B cell (primary cell): ENCODE measurements at regions not wholly inside any gene's neighbourhood (a gene's known extent, or its start where the extent isn't known, plus 50 kb on each side); places are given as distances from the start of the nearest gene placed in this dataset.

Experiments
- ATAC-seq: fragments of 200-7000 bp; cut with Tn5 transposase; one replicate; pipeline ENCODE4 v1.10.0; 2021; ENCODE audit warnings: low read depth, mild to moderate bottlenecking, moderate number of reproducible peaks, moderate library complexity
- CTCF ChIA-PET: fragments of 350-600 bp; sonication (Branson Sonifier 250); formaldehyde crosslinking; loops from one replicate; lab custom pipeline; 2021; ENCODE audit warnings: antibody characterized with exemption, inconsistent platforms; lab: Charles Lee
- POLR2A ChIA-PET: fragments of 350-600 bp; sonication (Branson Sonifier 250); formaldehyde crosslinking; loops from one replicate; lab custom pipeline; 2021; ENCODE audit warnings: antibody characterized with exemption; lab: Charles Lee
- DNase-seq: peaks from one replicate; pipeline ENCODE4 v3.0.0; 2013
- H2AFZ ChIP-seq: 2 replicates; pipeline ENCODE4 v1.6.1; 2012; ENCODE audit warnings: mild to moderate bottlenecking, low read depth, low read length; ENCODE audit not compliant: insufficient read depth, poor library complexity, severe bottlenecking
- H3K27ac ChIP-seq, 2 donors: 1 replicate in 1 of 2; 2 replicates in 1 of 2; pipeline ENCODE4 v1.5.1; 2012 to 2013; ENCODE audit warnings: low read length in 2 of 2, mild to moderate bottlenecking in 2 of 2, moderate library complexity in 1 of 2
- H3K27me3 ChIP-seq, 4 experiments: fragments of 200-600 bp in 1 of 4; sonication (generic) in 1 of 4; replicated peaks in 1 of 4; 1 replicate in 2 of 4; 2 replicates in 2 of 4; pipeline versions ENCODE4 v1.6.1 to v1.7.0; 2013 to 2016; ENCODE audit warnings: low read length in 3 of 4, mild to moderate bottlenecking in 2 of 4, mixed read lengths in 1 of 4, moderate library complexity in 1 of 4; ENCODE audit not compliant: insufficient read depth in 4 of 4, control insufficient read depth in 3 of 4; ENCODE audit errors: control extremely low read depth in 1 of 4
- H3K36me3 ChIP-seq, 2 experiments: replicated peaks in 1 of 2; 1 replicate in 1 of 2; 2 replicates in 1 of 2; pipeline versions ENCODE4 v1.6.1 to v1.7.1; 2013; ENCODE audit warnings: low read length in 1 of 2; ENCODE audit not compliant: insufficient read depth in 2 of 2, control insufficient read depth in 1 of 2; ENCODE audit errors: control extremely low read depth in 1 of 2, extremely low read depth in 1 of 2
- H3K4me1 ChIP-seq, 2 donors: fragments of 200-600 bp in 1 of 2; sonication (generic) in 1 of 2; 1 replicate in 1 of 2; 2 replicates in 1 of 2; pipeline versions ENCODE4 v1.5.1 to v1.6.1; 2013 to 2017; ENCODE audit warnings: low read length in 2 of 2; ENCODE audit not compliant: control insufficient read depth in 2 of 2, insufficient read depth in 2 of 2
- H3K4me2 ChIP-seq: replicated peaks from 2 replicates; pipeline ENCODE3; 2012; ENCODE audit warnings: mild to moderate bottlenecking, low read depth, low read length; ENCODE audit not compliant: poor library complexity, severe bottlenecking
- H3K4me3 ChIP-seq, 5 experiments: fragments of 200-600 bp in 1 of 5; sonication (generic) in 1 of 5; 1 replicate in 3 of 5; 2 replicates in 2 of 5; pipeline versions ENCODE4 v1.5.1 to v1.7.0; 2011 to 2016; ENCODE audit warnings: low read length in 4 of 5, mild to moderate bottlenecking in 4 of 5, low read depth in 2 of 5, control low read depth in 1 of 5, moderate library complexity in 1 of 5; ENCODE audit not compliant: insufficient read depth in 1 of 5; ENCODE audit errors: control extremely low read depth in 1 of 5, extremely low read depth in 1 of 5
- H3K79me2 ChIP-seq: fragments of 200-600 bp; sonication (generic); one replicate; pipeline ENCODE4 v1.6.0; 2016; ENCODE audit warnings: low read length; ENCODE audit not compliant: control insufficient read depth, insufficient read depth
- H3K9ac ChIP-seq: fragments of 200-600 bp; sonication (generic); 2 replicates; pipeline ENCODE4 v1.6.1; 2017; ENCODE audit warnings: mild to moderate bottlenecking, low read length, moderate library complexity
- H3K9me3 ChIP-seq, 3 donors: one replicate each; pipeline versions ENCODE4 v1.6.1 to v1.7.1; 2013; ENCODE audit warnings: low read length in 2 of 3; ENCODE audit not compliant: control insufficient read depth in 2 of 3, insufficient read depth in 1 of 3; ENCODE audit errors: control extremely low read depth in 1 of 3
- H4K20me1 ChIP-seq: 2 replicates; pipeline ENCODE4 v1.6.0; 2012; ENCODE audit warnings: mild to moderate bottlenecking, low read length; ENCODE audit not compliant: insufficient read depth, control insufficient read depth, poor library complexity, severe bottlenecking
- H3K27ac Mint-ChIP-seq: one replicate; pipeline ENCODE4 v1.8.0; 2021; ENCODE audit warnings: mixed read lengths
- H3K27me3 Mint-ChIP-seq: one replicate; pipeline ENCODE4 v1.8.0; 2021; ENCODE audit warnings: mixed read lengths
- H3K4me1 Mint-ChIP-seq: one replicate; pipeline ENCODE4 v1.8.0; 2021; ENCODE audit warnings: mixed read lengths
- H3K4me3 Mint-ChIP-seq: one replicate; pipeline ENCODE4 v1.8.0; 2021; ENCODE audit warnings: mixed read lengths
- H3K9me3 Mint-ChIP-seq: one replicate; pipeline ENCODE4 v1.8.0; 2022; ENCODE audit warnings: mixed read lengths; ENCODE audit not compliant: insufficient read depth
- EZH2 ChIP-seq: IDR thresholded peaks from 2 replicates; pipeline ENCODE4 v1.6.1; 2012; ENCODE audit warnings: borderline replicate concordance, low read depth, mild to moderate bottlenecking, moderate library complexity, low read length; ENCODE audit not compliant: insufficient read depth, poor library complexity, severe bottlenecking
- WGBS: methylation state at CpG from one replicate; pipeline ENCODE4 v1.1.5; 2013; ENCODE audit warnings: missing lambda C conversion rate; ENCODE audit not compliant: insufficient coverage; 5-methylcytosine and 5-hydroxymethylcytosine counted together
- intact Hi-C: fragments of 100-400 bp; cut with micrococcal nuclease; formaldehyde crosslinking; loops from one replicate; pipeline ENCODE4 v1.10.0; 2022
- TF ChIP-seq, protein P1 (sequence below): fragments of 200-600 bp; IDR thresholded peaks from one replicate; pipeline ENCODE4 v1.8.0; 2022; ENCODE audit warnings: antibody characterized with exemption, mild to moderate bottlenecking

DNA sequence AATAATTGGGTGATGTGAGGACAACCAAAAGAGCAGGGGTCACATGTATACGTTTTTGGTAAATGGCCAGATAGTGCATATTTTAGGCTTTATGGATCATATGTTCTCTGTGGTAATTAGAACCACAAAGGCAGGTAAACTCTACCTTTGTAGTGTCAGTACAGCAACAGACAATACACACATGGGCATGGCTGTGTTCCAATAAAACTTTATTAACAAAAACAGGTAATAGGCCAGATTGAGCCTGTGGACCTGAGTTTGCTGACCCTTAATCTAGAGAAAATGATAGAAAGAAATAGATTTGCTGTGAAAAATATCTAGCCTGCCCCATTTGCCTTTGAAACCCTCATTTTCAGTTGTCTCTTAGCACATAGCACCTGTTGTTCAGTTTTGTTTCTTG lies 177.2 kb upstream of the CXCR4 start:
- ATAC-seq (no peak), DNase-seq (no peak)
- H4K20me1 ChIP-seq = no peaks in the 10 kb centered on the region
- no peaks in the 10 kb centered on the region for H3K27me3 ChIP-seq
- H3K79me2 ChIP-seq = no peaks in the 10 kb centered on the region
- no peak overlapping the region for H3K4me3 ChIP-seq
- H3K4me1 ChIP-seq = no peaks in the 10 kb centered on the region
- WGBS = no CpG with 5 or more reads among the region's 1 CpG
- intact Hi-C loops = no loop called here
- H3K9me3 ChIP-seq = no peaks in the 10 kb centered on the region
- TF ChIP-seq EZH2 = no peak
- TF ChIP-seq, protein P1, sequence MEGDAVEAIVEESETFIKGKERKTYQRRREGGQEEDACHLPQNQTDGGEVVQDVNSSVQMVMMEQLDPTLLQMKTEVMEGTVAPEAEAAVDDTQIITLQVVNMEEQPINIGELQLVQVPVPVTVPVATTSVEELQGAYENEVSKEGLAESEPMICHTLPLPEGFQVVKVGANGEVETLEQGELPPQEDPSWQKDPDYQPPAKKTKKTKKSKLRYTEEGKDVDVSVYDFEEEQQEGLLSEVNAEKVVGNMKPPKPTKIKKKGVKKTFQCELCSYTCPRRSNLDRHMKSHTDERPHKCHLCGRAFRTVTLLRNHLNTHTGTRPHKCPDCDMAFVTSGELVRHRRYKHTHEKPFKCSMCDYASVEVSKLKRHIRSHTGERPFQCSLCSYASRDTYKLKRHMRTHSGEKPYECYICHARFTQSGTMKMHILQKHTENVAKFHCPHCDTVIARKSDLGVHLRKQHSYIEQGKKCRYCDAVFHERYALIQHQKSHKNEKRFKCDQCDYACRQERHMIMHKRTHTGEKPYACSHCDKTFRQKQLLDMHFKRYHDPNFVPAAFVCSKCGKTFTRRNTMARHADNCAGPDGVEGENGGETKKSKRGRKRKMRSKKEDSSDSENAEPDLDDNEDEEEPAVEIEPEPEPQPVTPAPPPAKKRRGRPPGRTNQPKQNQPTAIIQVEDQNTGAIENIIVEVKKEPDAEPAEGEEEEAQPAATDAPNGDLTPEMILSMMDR = no peak
- peaks cover 4% of the 10 kb centered on the region for H3K9me3 Mint-ChIP-seq
- no peaks in the 10 kb centered on the region for H3K36me3 ChIP-seq
- H3K9ac ChIP-seq = no peak overlapping the region
- H3K27ac ChIP-seq = no peak overlapping the region
- CTCF ChIA-PET = no interaction called here
- H2AFZ ChIP-seq = no peak overlapping the region
- H3K27ac Mint-ChIP-seq = no peak overlapping the region
- no peak overlapping the region for H3K4me2 ChIP-seq
- H3K4me3 Mint-ChIP-seq = no peak overlapping the region
- POLR2A ChIA-PET = interaction anchor here (0.7 kb wide), 1 partner anchor 10 kb away, joined by 3 read pairs; no protein-coding TSS in a partner anchor
- no peaks in the 10 kb centered on the region for H3K27me3 Mint-ChIP-seq
- peaks cover 2% of the 10 kb centered on the region for H3K4me1 Mint-ChIP-seq

DNA sequence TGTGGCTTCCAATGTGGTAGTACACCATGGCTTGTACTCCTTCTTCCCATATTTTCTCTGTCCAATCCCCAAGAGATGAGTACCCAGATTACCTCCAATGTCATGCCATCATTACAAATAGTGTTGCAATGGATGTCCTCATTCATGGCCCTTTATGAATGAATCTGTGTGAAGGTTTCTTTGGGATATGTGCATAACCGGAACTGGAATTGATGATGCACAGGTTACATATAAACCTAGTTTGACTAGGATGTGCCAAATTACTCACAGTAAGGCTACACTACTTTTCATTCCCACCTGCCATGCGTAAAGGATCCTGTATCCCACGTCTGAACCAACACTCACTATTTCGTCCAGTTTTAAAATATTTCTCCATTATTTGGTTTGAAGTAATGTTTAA lies 173.9 kb upstream of the CXCR4 start:
- H3K4me3 Mint-ChIP-seq = no peak overlapping the region
- Histone ChIP-seq H3K79me2 (no peaks in the 10 kb centered on the region), H3K4me2 (no peak overlapping the region), H3K9ac (no peak overlapping the region), H4K20me1 (no peaks in the 10 kb centered on the region), H2AFZ (no peak overlapping the region), H3K4me3 (no peak overlapping the region), H3K27ac (no peak overlapping the region), H3K9me3 (no peaks in the 10 kb centered on the region), H3K27me3 (no peaks in the 10 kb centered on the region), H3K36me3 (no peaks in the 10 kb centered on the region), H3K4me1 (no peaks in the 10 kb centered on the region)
- CTCF ChIA-PET = no interaction called here
- POLR2A ChIA-PET = no interaction called here
- no CpG with 5 or more reads among the region's 4 CpGs for WGBS
- no peak overlapping the region for H3K27ac Mint-ChIP-seq
- TF ChIP-seq EZH2 = no peak
- TF ChIP-seq, protein P1 = no peak
- H3K4me1 Mint-ChIP-seq = peaks cover 5% of the 10 kb centered on the region
- intact Hi-C loops = no loop called here
- DNase-seq (no peak), ATAC-seq (no peak)
- H3K27me3 Mint-ChIP-seq = no peaks in the 10 kb centered on the region
- peaks cover 4% of the 10 kb centered on the region for H3K9me3 Mint-ChIP-seq
